ENCODE measurements at regions not wholly inside any gene's neighbourhood (a gene's known extent, or its start where the extent isn't known, plus 50 kb on each side); places are given as distances from the start of the nearest gene placed in this dataset.

DNA sequence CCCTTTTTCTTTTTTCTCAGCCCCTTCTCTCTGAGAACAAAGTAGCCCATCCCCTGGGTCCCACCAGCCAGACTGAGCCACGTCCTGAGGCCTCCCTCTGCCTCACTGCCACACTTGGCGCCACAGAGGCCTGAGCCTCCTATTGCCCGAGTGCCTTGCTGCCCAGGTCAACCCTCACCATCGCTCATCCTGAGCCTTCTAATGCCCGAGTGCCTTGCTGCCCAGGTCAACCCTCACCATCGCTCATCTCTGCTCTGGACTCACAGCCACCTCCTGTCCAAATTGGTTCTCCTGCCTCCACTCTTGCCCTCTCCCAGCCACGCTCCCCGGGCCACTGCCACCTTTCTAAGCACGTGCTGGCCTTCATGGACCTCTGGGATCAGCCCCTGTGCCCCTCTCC is 53.2 kb upstream of the SMNDC1 start (continued):
- TF ChIP-seq, protein P1, sequence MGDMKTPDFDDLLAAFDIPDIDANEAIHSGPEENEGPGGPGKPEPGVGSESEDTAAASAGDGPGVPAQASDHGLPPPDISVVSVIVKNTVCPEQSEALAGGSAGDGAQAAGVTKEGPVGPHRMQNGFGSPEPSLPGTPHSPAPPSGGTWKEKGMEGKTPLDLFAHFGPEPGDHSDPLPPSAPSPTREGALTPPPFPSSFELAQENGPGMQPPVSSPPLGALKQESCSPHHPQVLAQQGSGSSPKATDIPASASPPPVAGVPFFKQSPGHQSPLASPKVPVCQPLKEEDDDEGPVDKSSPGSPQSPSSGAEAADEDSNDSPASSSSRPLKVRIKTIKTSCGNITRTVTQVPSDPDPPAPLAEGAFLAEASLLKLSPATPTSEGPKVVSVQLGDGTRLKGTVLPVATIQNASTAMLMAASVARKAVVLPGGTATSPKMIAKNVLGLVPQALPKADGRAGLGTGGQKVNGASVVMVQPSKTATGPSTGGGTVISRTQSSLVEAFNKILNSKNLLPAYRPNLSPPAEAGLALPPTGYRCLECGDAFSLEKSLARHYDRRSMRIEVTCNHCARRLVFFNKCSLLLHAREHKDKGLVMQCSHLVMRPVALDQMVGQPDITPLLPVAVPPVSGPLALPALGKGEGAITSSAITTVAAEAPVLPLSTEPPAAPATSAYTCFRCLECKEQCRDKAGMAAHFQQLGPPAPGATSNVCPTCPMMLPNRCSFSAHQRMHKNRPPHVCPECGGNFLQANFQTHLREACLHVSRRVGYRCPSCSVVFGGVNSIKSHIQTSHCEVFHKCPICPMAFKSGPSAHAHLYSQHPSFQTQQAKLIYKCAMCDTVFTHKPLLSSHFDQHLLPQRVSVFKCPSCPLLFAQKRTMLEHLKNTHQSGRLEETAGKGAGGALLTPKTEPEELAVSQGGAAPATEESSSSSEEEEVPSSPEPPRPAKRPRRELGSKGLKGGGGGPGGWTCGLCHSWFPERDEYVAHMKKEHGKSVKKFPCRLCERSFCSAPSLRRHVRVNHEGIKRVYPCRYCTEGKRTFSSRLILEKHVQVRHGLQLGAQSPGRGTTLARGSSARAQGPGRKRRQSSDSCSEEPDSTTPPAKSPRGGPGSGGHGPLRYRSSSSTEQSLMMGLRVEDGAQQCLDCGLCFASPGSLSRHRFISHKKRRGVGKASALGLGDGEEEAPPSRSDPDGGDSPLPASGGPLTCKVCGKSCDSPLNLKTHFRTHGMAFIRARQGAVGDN (IDR thresholded peaks at IDR 0.05): peak; percentile 51; the same call in 1 of the 2 replicates
- TF ChIP-seq TCF12 (IDR thresholded peaks at IDR 0.05; ENCODE audit: low read depth, low read length) (no peak), TBL1XR1 (IDR thresholded peaks at IDR 0.05; ENCODE audit: low read depth, low read length) (no peak), NR2F1 (conservative IDR thresholded peaks at IDR 0.05) (no peak)

DNA sequence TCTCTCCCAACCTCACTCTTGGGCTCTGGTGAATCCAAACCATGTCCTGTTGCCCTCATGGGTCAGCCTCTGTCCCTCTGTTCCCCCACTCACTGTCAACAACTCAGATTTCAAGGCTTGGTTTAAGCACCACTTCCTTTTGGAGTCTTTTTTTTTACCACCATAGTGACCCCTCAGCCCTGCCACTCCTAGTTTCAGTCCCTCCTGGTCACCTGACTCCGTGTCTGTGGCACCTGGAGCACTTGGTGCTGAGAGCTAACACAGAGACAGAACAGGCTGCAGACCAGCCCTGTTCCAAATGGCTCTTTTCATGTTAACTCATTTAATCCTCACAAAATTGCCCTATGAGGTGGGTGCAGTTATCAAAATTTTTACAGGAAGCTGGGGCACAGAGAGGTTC is 53.6 kb upstream of the SMNDC1 start:
- peaks cover 66% of the 10 kb centered on the region for H3K4me1 ChIP-seq (ENCODE audit: control insufficient read depth, insufficient read depth, low read length)
- intact Hi-C loops (cut with micrococcal nuclease; ENCODE audit: unreplicated experiment): no loop called here
- H3K27ac ChIP-seq (ENCODE audit: control insufficient read depth, insufficient read depth): peak overlapping the region; percentile 100
- no peak overlapping the region for H3K4me3 ChIP-seq
- no TSS peak for BruUV-seq (replicated peaks)
- ChIA-PET SMC1A (ENCODE audit: uncharacterized antibody, unreplicated experiment) (interaction anchor here (0.8 to 11.1 kb wide), 8 partner anchors 9 to 177 kb away, joined by 3 to 283 read pairs (median 4); partner anchors contain the start of gene DUSP5), RAD21 (ENCODE audit: unreplicated experiment) (interaction anchor here (0.8 to 6.5 kb wide), 9 partner anchors 9 to 175 kb away, joined by 3 to 241 read pairs (median 4); no protein-coding TSS in a partner anchor), POLR2A (interaction anchor here (0.8 to 6.4 kb wide), 6 partner anchors 33 to 188 kb away, joined by 3 to 102 read pairs (median 5); partner anchors contain the start of gene DUSP5), CTCF (interaction anchor here (0.8 to 8.7 kb wide), 5 partner anchors 9 to 142 kb away, joined by 3 to 251 read pairs (median 3); partner anchors contain the start of gene DUSP5)
- H3K9me3 ChIP-seq (replicated peaks; ENCODE audit: control insufficient read depth, insufficient read depth, low read length): no peaks in the 10 kb centered on the region; the same call in 2 of the 3 replicates
- H3K9ac ChIP-seq (ENCODE audit: control insufficient read depth, insufficient read depth, low read length): peak overlapping the region; percentile 98
- ATAC-seq (no peak), FAIRE-seq (no peak), DNase-seq (ENCODE audit: low read depth, low spot score) (no peak)
- no peak overlapping the region for H2AFZ ChIP-seq (ENCODE audit: control insufficient read depth, low read depth, low read length)
- TF ChIP-seq RAD51 (IDR thresholded peaks at IDR 0.05) (peak; percentile 31; the same call in 1 of the 2 replicates), BHLHE40 (IDR thresholded peaks at IDR 0.05; ENCODE audit: borderline replicate concordance in 1 of 2, low read depth in 2 of 2, low read length in 1 of 2) (peak; percentile 23 to 35; a peak in 1 of 4 replicates), SPI1 (IDR thresholded peaks at IDR 0.05; ENCODE audit: borderline replicate concordance, insufficient read depth, low read depth, low read length) (no peak), HDGF (IDR thresholded peaks at IDR 0.05) (0 out of 2 replicates have a peak, but pooled peaks have one; percentile 14), ZNF384 (IDR thresholded peaks at IDR 0.05; ENCODE audit: borderline replicate concordance, low read depth, low read length) (peak; percentile 32; the same call in 1 of the 2 replicates), NFXL1 (IDR thresholded peaks at IDR 0.05; ENCODE audit: borderline replicate concordance) (no peak), EED (IDR thresholded peaks at IDR 0.05; ENCODE audit: low read depth) (0 out of 2 replicates have a peak, but pooled peaks have one; percentile 26), POU2F2 (IDR thresholded peaks at IDR 0.05; ENCODE audit: borderline replicate concordance, low read depth, low read length) (0 out of 3 replicates have a peak, but pooled peaks have one; percentile 3), BRCA1 (IDR thresholded peaks at IDR 0.05; ENCODE audit: low read depth, low read length) (no peak)
- TF ChIP-seq, protein P2, sequence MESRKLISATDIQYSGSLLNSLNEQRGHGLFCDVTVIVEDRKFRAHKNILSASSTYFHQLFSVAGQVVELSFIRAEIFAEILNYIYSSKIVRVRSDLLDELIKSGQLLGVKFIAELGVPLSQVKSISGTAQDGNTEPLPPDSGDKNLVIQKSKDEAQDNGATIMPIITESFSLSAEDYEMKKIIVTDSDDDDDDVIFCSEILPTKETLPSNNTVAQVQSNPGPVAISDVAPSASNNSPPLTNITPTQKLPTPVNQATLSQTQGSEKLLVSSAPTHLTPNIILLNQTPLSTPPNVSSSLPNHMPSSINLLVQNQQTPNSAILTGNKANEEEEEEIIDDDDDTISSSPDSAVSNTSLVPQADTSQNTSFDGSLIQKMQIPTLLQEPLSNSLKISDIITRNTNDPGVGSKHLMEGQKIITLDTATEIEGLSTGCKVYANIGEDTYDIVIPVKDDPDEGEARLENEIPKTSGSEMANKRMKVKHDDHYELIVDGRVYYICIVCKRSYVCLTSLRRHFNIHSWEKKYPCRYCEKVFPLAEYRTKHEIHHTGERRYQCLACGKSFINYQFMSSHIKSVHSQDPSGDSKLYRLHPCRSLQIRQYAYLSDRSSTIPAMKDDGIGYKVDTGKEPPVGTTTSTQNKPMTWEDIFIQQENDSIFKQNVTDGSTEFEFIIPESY (IDR thresholded peaks at IDR 0.05): no peak
- TF ChIP-seq, protein P3, sequence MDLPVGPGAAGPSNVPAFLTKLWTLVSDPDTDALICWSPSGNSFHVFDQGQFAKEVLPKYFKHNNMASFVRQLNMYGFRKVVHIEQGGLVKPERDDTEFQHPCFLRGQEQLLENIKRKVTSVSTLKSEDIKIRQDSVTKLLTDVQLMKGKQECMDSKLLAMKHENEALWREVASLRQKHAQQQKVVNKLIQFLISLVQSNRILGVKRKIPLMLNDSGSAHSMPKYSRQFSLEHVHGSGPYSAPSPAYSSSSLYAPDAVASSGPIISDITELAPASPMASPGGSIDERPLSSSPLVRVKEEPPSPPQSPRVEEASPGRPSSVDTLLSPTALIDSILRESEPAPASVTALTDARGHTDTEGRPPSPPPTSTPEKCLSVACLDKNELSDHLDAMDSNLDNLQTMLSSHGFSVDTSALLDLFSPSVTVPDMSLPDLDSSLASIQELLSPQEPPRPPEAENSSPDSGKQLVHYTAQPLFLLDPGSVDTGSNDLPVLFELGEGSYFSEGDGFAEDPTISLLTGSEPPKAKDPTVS (IDR thresholded peaks at IDR 0.05; ENCODE audit: low read depth, low read length): no peak
- no peaks in the 10 kb centered on the region for H4K20me1 ChIP-seq (ENCODE audit: control insufficient read depth, insufficient read depth)
- in situ Hi-C loops (cut with MboI): loop anchor here (5.0 kb wide), 2 partner anchors 54 to 144 kb away; no protein-coding TSS in a partner anchor
- H3K27me3 ChIP-seq (replicated peaks in 1 of 2; ENCODE audit: control insufficient read depth in 2 of 2, insufficient read depth in 2 of 2, low read length in 1 of 2): no peaks in the 10 kb centered on the region
- H3K79me2 ChIP-seq (ENCODE audit: control insufficient read depth, insufficient read depth, low read length): no peaks in the 10 kb centered on the region
- H3K36me3 ChIP-seq (ENCODE audit: control insufficient read depth in 2 of 2, insufficient read depth in 2 of 2, low read length in 1 of 2): no peaks in the 10 kb centered on the region
- 93% methylated on average over 1 of the region's 1 CpG for WGBS (ENCODE audit: insufficient coverage, insufficient replicate concordance, low lambda C conversion rate, missing lambda C conversion rate)
- peak overlapping the region; percentile 100 for H3K4me2 ChIP-seq (ENCODE audit: control insufficient read depth, insufficient read depth)
